ENCODE measurements at regions not wholly inside any gene's neighbourhood (a gene's known extent, or its start where the extent isn't known, plus 50 kb on each side); places are given as distances from the start of the nearest gene placed in this dataset.

GRCh38 chr19:32177686-32178085, 167.7 kb upstream of the ZNF507 start:
- dilution Hi-C loops (cut with HindIII; ENCODE audit: low sequenced_read_pairs, unreplicated experiment) (no loop called here), in situ Hi-C loops (cut with MboI; ENCODE audit: low sequenced_read_pairs) (no loop called here), intact Hi-C loops (cut with micrococcal nuclease) (no loop called here)
- no peak overlapping the region for H4K5ac ChIP-seq (ENCODE audit: low read depth, low read length)
- H3K9ac ChIP-seq (ENCODE audit: low read depth, low read length): no peak overlapping the region
- no peak overlapping the region for H2AK9ac ChIP-seq (replicated peaks; ENCODE audit: low read depth, low read length, poor library complexity)
- no TSS peak for BruUV-seq (replicated peaks)
- H3K23ac ChIP-seq (ENCODE audit: low read depth, low read length): no peak overlapping the region
- H2BK15ac ChIP-seq (ENCODE audit: low read depth, low read length): no peak overlapping the region
- H3K27me3 ChIP-seq (ENCODE audit: control insufficient read depth, insufficient read depth, low read length): no peaks in the 10 kb centered on the region
- no peak overlapping the region for H2AK5ac ChIP-seq (ENCODE audit: low read depth, low read length)
- H4K20me1 ChIP-seq (ENCODE audit: insufficient read depth, low read length): no peaks in the 10 kb centered on the region
- no peak overlapping the region for H2BK5ac ChIP-seq (ENCODE audit: low read depth, low read length, poor library complexity, severe bottlenecking)
- H3K4me2 ChIP-seq (ENCODE audit: low read depth, low read length): no peak overlapping the region
- DNase-seq (no peak), ATAC-seq (ENCODE audit: low read depth) (no peak)
- H3K14ac ChIP-seq (replicated peaks; ENCODE audit: low read depth, low read length): no peak overlapping the region
- no peak overlapping the region for H3K56ac ChIP-seq (ENCODE audit: extremely low read depth, insufficient read depth, low read length)
- no peaks in the 10 kb centered on the region; the same call in 1 of the 2 replicates for H3K9me3 ChIP-seq (ENCODE audit: control insufficient read depth, insufficient read depth, low read length)
- no peaks in the 10 kb centered on the region for H3K4me1 ChIP-seq (ENCODE audit: control insufficient read depth, insufficient read depth, low read length)
- H2BK20ac ChIP-seq (ENCODE audit: low read depth, low read length): no peak overlapping the region
- no peak overlapping the region for H3K4me3 ChIP-seq (ENCODE audit: insufficient read depth, low read depth, low read length)
- no peak overlapping the region for H2AFZ ChIP-seq (replicated peaks; ENCODE audit: low read length, poor library complexity)
- H3K9me1 ChIP-seq (ENCODE audit: insufficient read depth, low read length): no peaks in the 10 kb centered on the region
- no peak overlapping the region for H3K4ac ChIP-seq (ENCODE audit: low read depth, low read length)
- H3K18ac ChIP-seq (ENCODE audit: low read depth, low read length): no peak overlapping the region
- H4K91ac ChIP-seq (ENCODE audit: insufficient read depth, low read depth, low read length): no peak overlapping the region
- ChIA-PET CTCF (no interaction called here), POLR2A (ENCODE audit: unreplicated experiment) (no interaction called here)
- no peaks in the 10 kb centered on the region for H3K36me3 ChIP-seq (ENCODE audit: control insufficient read depth, insufficient read depth, low read length)
- no peak overlapping the region for H4K8ac ChIP-seq (ENCODE audit: low read depth in 2 of 2, low read length in 2 of 2)
- H3K79me1 ChIP-seq (ENCODE audit: low read depth in 1 of 2, low read length in 2 of 2): no peaks in the 10 kb centered on the region
- no peak overlapping the region for H2BK120ac ChIP-seq (ENCODE audit: low read depth, low read length)
- H3K27ac ChIP-seq (ENCODE audit: insufficient read depth, low read length): no peak overlapping the region
- TF ChIP-seq MAZ (IDR thresholded peaks at IDR 0.05; ENCODE audit: borderline replicate concordance, low read depth, low read length) (no peak), NFE2L2 (IDR thresholded peaks at IDR 0.05; ENCODE audit: low read depth, low read length) (no peak), USF2 (IDR thresholded peaks at IDR 0.05; ENCODE audit: low read depth, low read length) (no peak), ELK1 (IDR thresholded peaks at IDR 0.05; ENCODE audit: borderline replicate concordance, low read depth, low read length) (no peak), BHLHE40 (IDR thresholded peaks at IDR 0.05; ENCODE audit: low read depth, low read length) (no peak)

All from IMR-90 (cell line).